Activated CD8-positive, alpha-beta memory T cell treated with anti-CD3 and anti-CD28 coated beads, Interleukin-2, amount 50 U/mL, for 48 hours (primary cell): ENCODE measurements at regions not wholly inside any gene's neighbourhood (a gene's known extent, or its start where the extent isn't known, plus 50 kb on each side); places are given as distances from the start of the nearest gene placed in this dataset.

Experiments
- DNase-seq: peaks from one replicate; pipeline ENCODE4 v3.0.0-alpha.2; 2020

DNA sequence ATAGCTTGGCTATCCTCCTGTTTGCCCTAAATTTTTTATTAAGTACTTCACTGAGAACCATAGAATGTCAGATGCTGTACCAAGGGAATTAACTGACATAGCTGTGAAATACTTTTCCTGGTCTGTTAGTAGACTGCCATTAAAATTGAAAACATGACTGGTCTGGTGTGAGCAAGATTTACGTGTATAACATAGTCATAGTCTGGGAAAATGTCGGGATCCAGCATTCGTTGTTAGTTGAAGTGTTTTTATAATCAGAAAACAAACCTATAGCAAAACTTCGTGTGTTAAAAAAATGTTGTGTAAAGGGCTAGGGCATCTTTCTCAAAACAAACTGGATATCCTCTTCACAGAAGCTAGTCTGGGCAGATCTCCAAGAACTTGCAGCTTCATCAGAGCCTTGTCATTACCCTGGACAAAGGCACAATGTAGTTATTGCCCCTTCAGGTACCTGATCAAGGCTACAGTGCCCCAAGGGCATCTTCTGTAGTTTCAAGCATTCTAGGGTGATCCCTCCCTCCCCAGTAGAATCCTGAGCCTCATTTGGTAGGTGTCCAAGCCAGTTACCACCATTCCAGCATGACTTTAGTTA, 454.2 kb upstream of the SGCD start:
- DNase-seq, result no peak

DNA sequence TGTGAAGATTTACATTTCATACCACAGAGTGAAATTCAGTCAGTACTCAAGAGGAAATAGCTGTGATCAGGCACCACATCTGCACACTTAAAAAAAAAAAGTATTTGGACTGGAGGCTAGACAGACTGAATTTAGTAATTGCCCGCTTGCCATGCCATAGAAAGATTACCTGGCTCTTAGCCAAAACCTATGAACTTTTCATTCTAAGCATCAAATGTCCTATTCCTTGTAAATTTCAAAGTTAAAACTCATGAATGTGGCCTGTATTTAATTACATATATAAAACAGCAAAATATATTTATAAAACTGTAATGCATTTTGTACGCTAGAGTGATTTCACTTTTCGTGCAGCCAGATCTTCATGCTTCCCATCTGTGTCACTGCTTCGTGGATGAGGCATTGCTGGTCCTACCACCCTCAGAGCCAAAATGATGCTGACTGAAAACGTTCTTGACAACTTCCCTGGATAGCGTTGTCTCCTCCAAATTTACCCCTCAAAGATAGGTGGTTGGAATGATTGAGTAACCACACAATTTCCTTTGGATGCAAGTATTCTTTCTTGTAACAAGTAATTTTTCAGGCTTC, 447.9 kb upstream of the SGCD start:
- no peak for DNase-seq

DNA sequence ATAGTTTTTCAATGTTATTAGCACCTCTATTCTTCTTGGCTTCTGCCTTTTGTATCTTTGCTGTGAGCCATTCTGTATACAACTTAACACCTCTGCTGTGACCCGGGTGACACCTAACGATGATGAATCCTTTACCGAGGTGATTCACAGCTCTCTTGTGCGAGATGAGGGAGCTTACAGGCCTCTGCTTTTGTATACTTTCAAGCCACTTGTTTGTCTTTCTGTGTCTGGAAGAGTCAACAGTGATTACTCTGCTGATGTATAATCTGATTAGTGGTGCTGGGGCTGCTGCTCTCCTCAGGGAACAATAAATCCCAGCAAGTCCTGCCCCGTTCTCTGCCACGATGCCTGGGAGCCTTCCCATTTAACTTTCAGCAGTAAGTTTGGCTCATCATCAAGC, 442.9 kb upstream of the SGCD start:
- no peak for DNase-seq

DNA sequence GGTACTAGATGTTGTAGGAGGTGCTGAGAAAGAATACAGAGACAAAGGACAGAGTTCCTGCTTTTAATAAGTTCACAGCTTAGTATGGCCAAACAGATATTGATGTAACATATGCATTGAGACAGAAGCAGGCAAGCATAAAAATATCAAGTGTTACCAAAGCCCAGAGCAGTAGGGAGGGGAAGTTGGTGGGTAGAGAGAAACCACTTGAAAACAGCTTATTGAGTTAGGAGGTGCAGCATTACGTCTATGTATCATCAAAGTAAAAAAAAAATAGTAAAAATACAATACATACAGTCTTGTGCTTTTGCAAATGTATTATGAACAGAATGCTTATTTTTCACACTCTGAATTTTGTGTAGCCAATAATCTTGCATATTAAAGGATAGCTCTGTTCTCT, 441.8 kb upstream of the SGCD start:
- DNase-seq, result no peak

GRCh38 chr5:155886311-155887031, 440.5 kb upstream of the SGCD start:
- no peak for DNase-seq

GRCh38 chr5:155895484-155895883, 431.5 kb upstream of the SGCD start:
- DNase-seq, result no peak

DNA sequence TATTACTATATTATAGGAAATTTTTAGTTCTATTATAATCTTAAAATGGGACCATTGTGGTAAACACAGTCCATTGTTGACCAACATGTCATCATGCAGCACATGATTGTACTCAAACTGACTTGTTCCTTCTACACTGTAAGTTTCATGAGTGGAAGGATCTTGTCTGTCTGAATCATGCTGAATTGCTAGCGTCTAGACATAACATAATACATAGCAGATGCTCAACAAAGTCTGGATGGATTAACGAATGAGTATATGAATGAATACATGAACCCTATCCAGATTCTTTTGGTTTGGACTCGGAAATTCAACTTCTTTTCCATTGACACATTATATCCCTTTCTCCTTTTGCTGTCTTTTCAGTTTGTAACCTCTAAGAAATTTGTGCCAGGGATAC, 429.2 kb upstream of the SGCD start:
- no peak for DNase-seq

DNA sequence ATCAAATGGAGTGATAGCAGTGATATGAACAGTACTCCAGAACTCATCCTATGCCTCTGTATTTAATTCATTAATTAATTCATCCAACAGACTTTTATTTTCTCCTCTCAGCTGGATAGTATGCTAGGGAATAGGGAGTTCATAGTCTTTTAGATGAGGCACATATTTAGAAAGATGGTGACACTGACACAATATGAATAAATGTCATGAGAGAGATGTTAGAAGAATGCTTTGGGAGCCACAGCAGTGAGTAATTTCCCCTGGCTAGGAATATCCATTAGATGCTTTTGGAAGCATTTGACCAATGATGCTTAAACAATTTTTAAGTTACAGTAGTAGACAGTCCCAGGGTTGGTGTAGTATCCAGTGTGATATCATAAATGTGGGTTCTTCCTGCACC, 428.7 kb upstream of the SGCD start:
- DNase-seq, result no peak

GRCh38 chr5:155903791-155904190, 423.2 kb upstream of the SGCD start:
- DNase-seq, result no peak

DNA sequence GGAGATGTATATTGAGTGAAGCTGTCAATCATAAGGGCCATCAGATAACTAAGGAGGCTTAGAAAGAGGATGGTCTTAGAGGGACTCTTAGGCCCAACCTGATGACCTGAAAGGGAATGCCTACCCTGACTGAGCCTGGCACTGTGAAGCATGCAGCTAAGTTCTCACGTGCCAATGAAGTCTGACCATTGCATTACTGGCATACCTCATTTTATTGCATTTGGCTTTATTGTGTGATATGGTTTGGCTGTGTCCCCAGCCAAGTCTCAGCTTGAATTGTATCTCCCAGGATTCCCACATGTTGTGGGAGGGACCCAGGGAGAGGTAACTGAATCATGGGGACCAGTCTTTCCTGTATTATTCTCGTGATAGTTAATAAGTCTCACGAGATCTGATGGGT, 421.6 kb upstream of the SGCD start:
- no peak for DNase-seq

GRCh38 chr5:155906046-155906445, 420.9 kb upstream of the SGCD start:
- no peak for DNase-seq

- DNase-seq, result no peak
Observed at GRCh38 chr5:155908543-155908942, 418.4 kb upstream of the SGCD start.

DNA sequence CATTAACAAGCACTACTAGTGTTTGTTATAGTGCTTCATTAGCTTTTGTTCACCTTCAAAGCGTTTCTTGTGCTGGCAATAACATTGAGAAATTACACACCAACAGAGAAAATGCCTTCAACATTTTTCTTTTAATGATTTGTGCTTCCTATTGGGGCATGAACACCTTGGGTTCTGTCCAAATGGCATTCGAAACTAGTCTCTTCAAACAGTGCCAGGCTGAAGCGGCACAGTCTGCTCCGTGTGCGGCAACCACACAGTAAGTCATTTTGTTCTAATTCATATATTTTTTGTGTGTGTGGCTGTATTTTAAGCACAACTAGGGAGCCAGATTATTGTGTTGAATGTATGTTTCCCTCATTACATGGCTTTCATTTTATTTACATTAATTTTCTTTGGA, 414.7 kb upstream of the SGCD start:
- DNase-seq, result no peak

DNA sequence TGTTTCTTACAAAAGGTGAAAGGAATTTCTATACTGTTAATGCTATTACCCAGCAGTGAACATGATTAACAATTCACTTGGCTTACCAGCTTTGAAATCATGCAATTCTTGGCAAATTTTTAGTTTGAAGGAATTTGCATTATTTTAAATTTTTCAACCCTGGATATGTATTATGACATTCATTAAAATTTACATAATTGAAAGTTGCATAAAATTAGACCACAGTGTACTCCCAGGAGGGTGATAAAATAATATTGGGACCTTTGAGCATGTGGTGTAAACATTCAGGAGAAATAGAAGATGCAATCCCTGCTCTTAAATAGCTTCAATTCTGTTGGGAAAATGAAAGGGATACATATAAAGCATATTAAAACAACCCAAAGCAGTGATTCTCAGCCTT, 412.2 kb upstream of the SGCD start:
- DNase-seq, result no peak

GRCh38 chr5:155915601-155916000, 411.4 kb upstream of the SGCD start:
- DNase-seq, result no peak

- no peak for DNase-seq
Observed at GRCh38 chr5:155919126-155919525, 407.8 kb upstream of the SGCD start.

- no peak for DNase-seq
Observed at GRCh38 chr5:155919725-155920124, 407.2 kb upstream of the SGCD start.

DNA sequence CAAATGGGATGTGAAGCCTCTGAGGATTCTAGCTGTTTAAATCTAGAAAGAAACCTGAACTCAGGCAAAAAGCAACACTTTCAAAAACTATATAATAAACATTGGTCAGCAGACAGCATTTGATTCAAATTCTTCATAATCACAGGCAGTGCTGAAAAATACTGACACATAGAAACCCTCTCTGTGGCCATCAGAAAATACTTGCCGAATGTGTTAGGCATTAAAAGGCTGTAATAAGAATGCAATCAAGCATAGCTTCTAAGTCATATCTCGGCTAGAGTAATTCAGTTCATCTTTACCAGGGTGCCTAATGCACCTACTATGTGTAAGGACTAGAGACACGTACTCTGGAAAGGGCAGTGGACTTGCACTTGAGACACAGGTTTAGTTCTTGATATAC, 405.3 kb upstream of the SGCD start:
- no peak for DNase-seq

GRCh38 chr5:155923784-155924183, 403.2 kb upstream of the SGCD start:
- DNase-seq, result no peak

- DNase-seq, result no peak
Observed at GRCh38 chr5:155926031-155926430, 400.9 kb upstream of the SGCD start.

DNA sequence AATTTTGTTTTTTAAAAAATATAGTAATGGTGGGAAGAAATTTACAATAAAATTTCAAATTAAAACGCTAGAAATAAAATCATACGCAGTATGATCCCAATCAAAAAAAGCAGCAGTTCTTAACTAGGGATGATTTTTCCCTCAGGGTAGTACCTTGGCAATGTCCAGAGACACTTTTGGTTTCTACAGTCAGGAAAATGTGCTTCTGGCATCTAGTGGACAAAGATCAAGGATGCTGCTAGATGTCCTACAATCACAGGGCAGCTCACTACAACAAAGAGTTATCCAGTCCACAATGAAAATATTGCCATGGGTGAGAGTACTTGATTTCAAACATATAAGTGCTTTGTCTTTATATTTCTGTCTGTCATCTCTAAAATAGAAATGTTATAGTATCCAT, 400.2 kb upstream of the SGCD start:
- no peak for DNase-seq

DNA sequence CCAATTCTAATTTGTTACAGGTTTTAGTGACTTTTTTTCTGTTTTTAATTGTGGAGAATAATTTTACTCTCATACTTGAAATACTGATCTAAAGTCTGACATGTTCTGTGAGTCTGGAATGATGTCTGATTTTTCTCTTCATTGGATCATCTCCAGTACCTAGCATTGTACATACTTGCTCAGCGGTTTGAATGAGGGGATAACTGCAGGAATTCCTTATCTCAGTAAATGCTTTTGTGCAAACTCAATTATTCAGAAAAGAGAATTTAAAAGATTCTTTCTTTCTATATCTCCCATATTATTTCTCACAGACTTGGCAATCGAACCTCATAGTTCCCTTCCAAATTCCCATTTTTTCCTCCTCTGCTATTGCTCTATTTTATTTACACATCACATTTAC, 397.9 kb upstream of the SGCD start:
- DNase-seq, result no peak

GRCh38 chr5:155934964-155935363, 392.0 kb upstream of the SGCD start:
- DNase-seq, result no peak

GRCh38 chr5:155935723-155936122, 391.2 kb upstream of the SGCD start:
- DNase-seq, result no peak
